HEK293 (cell line): ENCODE measurements at regions not wholly inside any gene's neighbourhood (a gene's known extent, or its start where the extent isn't known, plus 50 kb on each side); places are given as distances from the start of the nearest gene placed in this dataset.

Experiments
- CTCF ChIA-PET: fragments of 350-600 bp; formaldehyde crosslinking; extraction: SDS; loops from one replicate; lab custom pipeline; 2021; ENCODE audit warnings: antibody characterized with exemption; lab: Yijun Ruan, JAX
- POLR2A ChIA-PET: fragments of 300-600 bp; formaldehyde crosslinking; extraction: SDS; loops from one replicate; lab custom pipeline; 2020; ENCODE audit warnings: antibody characterized with exemption, inconsistent platforms; lab: Yijun Ruan, JAX
- H3K27ac ChIP-seq: fragments of 200-500 bp; sonication (Bioruptor generic); 2 replicates; pipeline ENCODE4 v1.5.1; 2014; ENCODE audit warnings: low read depth, low read length, control low read depth, inconsistent platforms; ENCODE audit errors: extremely low read depth
- H3K36me3 ChIP-seq, 2 experiments: fragments of 200-500 bp in 1 of 2; sonication (Bioruptor generic) in 1 of 2; 1 replicate in 1 of 2; 2 replicates in 1 of 2; pipeline ENCODE4 v1.5.1; 2014 to 2017; ENCODE audit warnings: inconsistent platforms in 2 of 2, low read length in 2 of 2; ENCODE audit not compliant: control insufficient read depth in 2 of 2, insufficient read depth in 1 of 2
- H3K4me1 ChIP-seq: fragments of 200-500 bp; sonication (Bioruptor generic); 2 replicates; pipeline ENCODE4 v1.5.1; 2014; ENCODE audit warnings: mild to moderate bottlenecking, low read length, inconsistent platforms; ENCODE audit not compliant: control insufficient read depth, insufficient read depth
- H3K4me3 ChIP-seq: 2 replicates; pipeline ENCODE4 v1.5.1; 2011; ENCODE audit warnings: low read depth, mild to moderate bottlenecking, control low read depth, low read length, moderate library complexity
- H3K9me3 ChIP-seq: fragments of 200-500 bp; sonication (Bioruptor generic); 2 replicates; pipeline ENCODE4 v1.5.1; 2014; ENCODE audit warnings: low read depth, low read length, inconsistent platforms; ENCODE audit not compliant: control insufficient read depth, insufficient read depth
- ATF2 ChIP-seq: fragments of 450-650 bp; formaldehyde crosslinking; IDR thresholded peaks from 2 replicates; pipeline ENCODE4 v1.5.1; 2016; ENCODE audit warnings: missing biosample characterization, missing genetic modification characterization, low read depth
- INSM2 ChIP-seq: fragments of 450-650 bp; formaldehyde crosslinking; IDR thresholded peaks from 2 replicates; pipeline ENCODE4 v1.5.1; 2016; ENCODE audit warnings: missing biosample characterization, missing genetic modification characterization
- KLF1 ChIP-seq: fragments of 450-650 bp; formaldehyde crosslinking; IDR thresholded peaks from 2 replicates; pipeline ENCODE4 v1.5.1; 2016; ENCODE audit warnings: missing biosample characterization, missing genetic modification characterization
- MYNN ChIP-seq: fragments of 450-650 bp; formaldehyde crosslinking; IDR thresholded peaks from 2 replicates; pipeline ENCODE4 v1.5.1; 2016; ENCODE audit warnings: missing biosample characterization, missing genetic modification characterization, borderline replicate concordance
- OSR2 ChIP-seq: fragments of 450-650 bp; formaldehyde crosslinking; IDR thresholded peaks from 2 replicates; pipeline ENCODE4 v1.5.1; 2016; ENCODE audit warnings: missing biosample characterization, missing genetic modification characterization
- PRDM2 ChIP-seq: fragments of 450-650 bp; formaldehyde crosslinking; IDR thresholded peaks from 2 replicates; pipeline ENCODE4 v1.5.1; 2016; ENCODE audit warnings: missing biosample characterization, missing genetic modification characterization, borderline replicate concordance
- RBAK ChIP-seq: fragments of 450-650 bp; formaldehyde crosslinking; IDR thresholded peaks from 2 replicates; pipeline ENCODE4 v1.5.1; 2016; ENCODE audit warnings: missing biosample characterization, missing genetic modification characterization
- YY2 ChIP-seq: fragments of 450-650 bp; formaldehyde crosslinking; IDR thresholded peaks from 2 replicates; pipeline ENCODE4 v1.5.1; 2016; ENCODE audit warnings: missing biosample characterization, missing genetic modification characterization
- ZBTB21 ChIP-seq: fragments of 450-650 bp; formaldehyde crosslinking; IDR thresholded peaks from 2 replicates; pipeline ENCODE4 v1.5.1; 2017; ENCODE audit warnings: missing biosample characterization, missing genetic modification characterization
- ZBTB49 ChIP-seq: fragments of 450-650 bp; formaldehyde crosslinking; IDR thresholded peaks from 2 replicates; pipeline ENCODE4 v1.5.1; 2016; ENCODE audit warnings: missing biosample characterization, missing genetic modification characterization, low read depth
- ZNF114 ChIP-seq: fragments of 450-650 bp; formaldehyde crosslinking; IDR thresholded peaks from 2 replicates; pipeline ENCODE4 v1.5.0; 2017; ENCODE audit warnings: missing biosample characterization, missing genetic modification characterization
- ZNF138 ChIP-seq: fragments of 450-650 bp; formaldehyde crosslinking; IDR thresholded peaks from 2 replicates; pipeline ENCODE4 v1.5.1; 2016; ENCODE audit warnings: missing biosample characterization, missing genetic modification characterization, borderline replicate concordance
- ZNF157 ChIP-seq: fragments of 450-650 bp; formaldehyde crosslinking; IDR thresholded peaks from 2 replicates; pipeline ENCODE4 v1.5.1; 2016; ENCODE audit warnings: missing biosample characterization, missing genetic modification characterization
- ZNF19 ChIP-seq: fragments of 450-650 bp; formaldehyde crosslinking; IDR thresholded peaks from 2 replicates; pipeline ENCODE4; 2016; ENCODE audit warnings: missing biosample characterization, missing genetic modification characterization, low read depth
- ZNF202 ChIP-seq: fragments of 450-650 bp; formaldehyde crosslinking; IDR thresholded peaks from 2 replicates; pipeline ENCODE4 v1.5.1; 2016; ENCODE audit warnings: missing biosample characterization, missing genetic modification characterization, borderline replicate concordance
- ZNF223 ChIP-seq: fragments of 450-650 bp; formaldehyde crosslinking; IDR thresholded peaks from 2 replicates; pipeline ENCODE4 v1.5.1; 2016; ENCODE audit warnings: missing biosample characterization, missing genetic modification characterization
- ZNF26 ChIP-seq: fragments of 450-650 bp; formaldehyde crosslinking; IDR thresholded peaks from 2 replicates; pipeline ENCODE4 v1.5.1; 2016; ENCODE audit warnings: missing biosample characterization, missing genetic modification characterization
- ZNF37A ChIP-seq: fragments of 450-650 bp; IDR thresholded peaks from 2 replicates; pipeline ENCODE4 v1.5.1; 2018; ENCODE audit warnings: missing biosample characterization, missing genetic modification characterization
- ZNF423 ChIP-seq: fragments of 450-650 bp; formaldehyde crosslinking; IDR thresholded peaks from 2 replicates; pipeline ENCODE4 v1.5.1; 2016; ENCODE audit warnings: missing biosample characterization, missing genetic modification characterization
- ZNF544 ChIP-seq: fragments of 450-650 bp; formaldehyde crosslinking; IDR thresholded peaks from 2 replicates; pipeline ENCODE4 v1.5.0; 2017; ENCODE audit warnings: missing biosample characterization, missing genetic modification characterization
- ZNF623 ChIP-seq: fragments of 450-650 bp; formaldehyde crosslinking; IDR thresholded peaks from 2 replicates; pipeline ENCODE4 v1.5.1; 2016; ENCODE audit warnings: missing biosample characterization, missing genetic modification characterization
- ZSCAN18 ChIP-seq: fragments of 450-650 bp; formaldehyde crosslinking; IDR thresholded peaks from 2 replicates; pipeline ENCODE4 v1.5.1; 2016; ENCODE audit warnings: missing biosample characterization, missing genetic modification characterization

- ChIA-PET POLR2A (no interaction called here), CTCF (interaction anchor here (0.7 kb wide), 1 partner anchor 12 kb away, joined by 3 read pairs; no protein-coding TSS in a partner anchor)
- Histone ChIP-seq H3K27ac (no peak overlapping the region), H3K9me3 (no peaks in the 10 kb centered on the region), H3K36me3 (no peaks in the 10 kb centered on the region), H3K4me1 (no peaks in the 10 kb centered on the region), H3K4me3 (no peak overlapping the region)
- TF ChIP-seq PRDM2 (tag by site-specific recombination), result no peak
- TF ChIP-seq YY2, result no peak
- TF ChIP-seq RBAK (tag by site-specific recombination), result no peak
- no peak for TF ChIP-seq ZNF223 (tag by site-specific recombination)
- TF ChIP-seq ZNF423 (tag by site-specific recombination), result no peak
- no peak for TF ChIP-seq KLF1 (tag by site-specific recombination)
- no peak for TF ChIP-seq ZBTB21 (tag by site-specific recombination)
- no peak for TF ChIP-seq INSM2 (tag by site-specific recombination)
- TF ChIP-seq OSR2 (tag by site-specific recombination), result no peak
- no peak for TF ChIP-seq ZNF37A (tag by site-specific recombination)
- TF ChIP-seq ZNF19 (tag by site-specific recombination), result no peak
- no peak for TF ChIP-seq ZNF114 (tag by site-specific recombination)
- TF ChIP-seq ZNF202 (tag by site-specific recombination), result no peak
- TF ChIP-seq ZNF623 (tag by site-specific recombination), result no peak
- no peak for TF ChIP-seq ZNF26 (tag by site-specific recombination)
- TF ChIP-seq ZSCAN18 (tag by site-specific recombination), result no peak
These were observed 445.2 kb downstream of the PCDH11X start for GRCh38 chrX:92224406-92224805.

- no peak overlapping the region for H3K27ac ChIP-seq
- H3K36me3 ChIP-seq, result no peaks in the 10 kb centered on the region
- ChIA-PET POLR2A (no interaction called here), CTCF (interaction anchor here (0.8 kb wide), 1 partner anchor 1308 kb away, joined by 3 read pairs; no protein-coding TSS in a partner anchor)
- no peaks in the 10 kb centered on the region for H3K9me3 ChIP-seq
- H3K4me3 ChIP-seq, result no peak overlapping the region
- H3K4me1 ChIP-seq, result no peaks in the 10 kb centered on the region
- TF ChIP-seq ZNF157 (tag by site-specific recombination) (no peak), ZBTB49 (tag by site-specific recombination) (no peak), ZNF544 (tag by site-specific recombination) (no peak), ZNF138 (tag by site-specific recombination) (no peak), ZNF423 (tag by site-specific recombination) (no peak), ATF2 (tag by site-specific recombination) (no peak), MYNN (tag by site-specific recombination) (no peak)
These were observed 451.5 kb downstream of the PCDH11X start for GRCh38 chrX:92230628-92231027.
